CD4-positive, alpha-beta T cell treated with Interleukin-2 at 100 ng/mL for 4 hours (primary cell): ENCODE measurements at regions not wholly inside any gene's neighbourhood (a gene's known extent, or its start where the extent isn't known, plus 50 kb on each side); places are given as distances from the start of the nearest gene placed in this dataset.

Source experiments
- DNase-seq: peaks from one replicate; pipeline ENCODE4 v3.0.0-alpha.2; 2020; ENCODE audit warnings: low spot score

- DNase-seq, result no peak
Observed at GRCh38 chr9:32294106-32294505, 90.3 kb upstream of the ACO1 start.

- DNase-seq, result no peak
Observed at GRCh38 chr9:32300373-32300772, 84.1 kb upstream of the ACO1 start.

GRCh38 chr9:32304495-32304894 lies 79.9 kb upstream of the ACO1 start:
- no peak for DNase-seq

GRCh38 chr9:32306006-32306405 lies 78.4 kb upstream of the ACO1 start:
- no peak for DNase-seq

GRCh38 chr9:32319312-32319929 lies 65.0 kb upstream of the ACO1 start:
- DNase-seq, result no peak

- DNase-seq, result no peak
Observed at GRCh38 chr9:32322622-32323021, 61.8 kb upstream of the ACO1 start.

GRCh38 chr9:32326146-32326545 lies 58.3 kb upstream of the ACO1 start:
- no peak for DNase-seq

GRCh38 chr9:32331240-32331639 lies 53.2 kb upstream of the ACO1 start:
- DNase-seq, result no peak

GRCh38 chr9:32334112-32334511 lies 50.3 kb upstream of the ACO1 start:
- DNase-seq, result no peak
